Caco-2 (cell line): ENCODE measurements at regions not wholly inside any gene's neighbourhood (a gene's known extent, or its start where the extent isn't known, plus 50 kb on each side); places are given as distances from the start of the nearest gene placed in this dataset.

ENCODE experiments used
- BruUV-seq: library from RNA; stranded (reverse); fragments of 400-500 nt; replicated peaks from 2 replicates; lab custom pipeline; 2021; lab: Mats Ljungman, UMichigan
- CTCF ChIA-PET: fragments of 300-600 bp; sonication (Branson Sonifier 250); formaldehyde crosslinking; loops from one replicate; lab custom pipeline; 2022; ENCODE audit warnings: antibody characterized with exemption; lab: Charles Lee
- POLR2A ChIA-PET: fragments of 300-600 bp; sonication (Branson Sonifier 250); formaldehyde crosslinking; loops from one replicate; lab custom pipeline; 2022; ENCODE audit warnings: antibody characterized with exemption; lab: Charles Lee
- DNase-seq, 2 experiments: peaks; one replicate each; pipeline versions ENCODE4 v3.0.0 to v3.0.0-alpha.2; 2020 to 2022
- H3K27me3 ChIP-seq: replicated peaks from 2 replicates; pipeline ENCODE4 v1.6.0; 2011; ENCODE audit warnings: low read length; ENCODE audit not compliant: control insufficient read depth, insufficient read depth
- H3K36me3 ChIP-seq: 2 replicates; pipeline ENCODE4 v1.5.1; 2011; ENCODE audit warnings: low read length; ENCODE audit not compliant: control insufficient read depth, insufficient read depth
- H3K4me1 ChIP-seq: fragments of 250-450 bp; sonication (Bioruptor Pico); 2 replicates; pipeline ENCODE4 v1.5.1; 2020; ENCODE audit warnings: mild to moderate bottlenecking
- H3K4me3 ChIP-seq: 2 replicates; pipeline ENCODE4 v1.5.1; 2011; ENCODE audit warnings: low read depth, mild to moderate bottlenecking, control low read depth, low read length
- H3K9me3 ChIP-seq: fragments of 250-450 bp; sonication (Bioruptor Pico); 2 replicates; pipeline ENCODE4 v1.5.1; 2020; ENCODE audit warnings: mild to moderate bottlenecking, moderate library complexity
- H3K27ac Mint-ChIP-seq: one replicate; pipeline ENCODE4 v1.8.0; 2022; ENCODE audit warnings: mixed read lengths; ENCODE audit not compliant: unreplicated experiment
- H3K27me3 Mint-ChIP-seq: one replicate; pipeline ENCODE4 v1.8.0; 2022; ENCODE audit warnings: mixed read lengths; ENCODE audit not compliant: insufficient read depth, unreplicated experiment
- H3K36me3 Mint-ChIP-seq: one replicate; pipeline ENCODE4 v1.8.0; 2022; ENCODE audit warnings: mild to moderate bottlenecking, mixed read lengths; ENCODE audit not compliant: insufficient read depth, unreplicated experiment
- H3K4me1 Mint-ChIP-seq: one replicate; pipeline ENCODE4 v1.8.0; 2022; ENCODE audit warnings: low read depth, mixed read lengths; ENCODE audit not compliant: unreplicated experiment
- H3K4me3 Mint-ChIP-seq: one replicate; pipeline ENCODE4 v1.8.0; 2022; ENCODE audit warnings: mild to moderate bottlenecking, moderate library complexity, mixed read lengths; ENCODE audit not compliant: unreplicated experiment
- H3K9me3 Mint-ChIP-seq: one replicate; pipeline ENCODE4 v1.8.0; 2022; ENCODE audit warnings: mixed read lengths; ENCODE audit not compliant: unreplicated experiment
- intact Hi-C: fragments of 100-400 bp; cut with micrococcal nuclease; formaldehyde crosslinking; loops from one replicate; pipeline ENCODE4 v1.10.0; 2022; ENCODE audit not compliant: unreplicated experiment
- TF ChIP-seq, protein P1 (sequence below), 2 experiments: fragments of 200-600 bp in 1 of 2; IDR thresholded peaks; 1 replicate in 1 of 2; 2 replicates in 1 of 2; pipeline versions ENCODE4 v1.5.1 to v1.8.0; 2011 to 2022; ENCODE audit warnings: antibody characterized with exemption in 1 of 2, control low read depth in 1 of 2, inconsistent platforms in 1 of 2, low read depth in 1 of 2, low read length in 1 of 2, mild to moderate bottlenecking in 1 of 2, moderate library complexity in 1 of 2; ENCODE audit not compliant: insufficient read depth in 1 of 2, severe bottlenecking in 1 of 2, unreplicated experiment in 1 of 2

- DNase-seq: no peak
- peaks cover 10% of the 10 kb centered on the region; the same call in 1 of the 2 replicates for H3K9me3 ChIP-seq
- Mint-ChIP-seq H3K9me3 (no peaks in the 10 kb centered on the region), H3K27me3 (no peaks in the 10 kb centered on the region), H3K4me1 (no peaks in the 10 kb centered on the region), H3K4me3 (no peak overlapping the region), H3K27ac (no peak overlapping the region), H3K36me3 (no peaks in the 10 kb centered on the region)
- H3K36me3 ChIP-seq: no peaks in the 10 kb centered on the region
- TF ChIP-seq, protein P1, sequence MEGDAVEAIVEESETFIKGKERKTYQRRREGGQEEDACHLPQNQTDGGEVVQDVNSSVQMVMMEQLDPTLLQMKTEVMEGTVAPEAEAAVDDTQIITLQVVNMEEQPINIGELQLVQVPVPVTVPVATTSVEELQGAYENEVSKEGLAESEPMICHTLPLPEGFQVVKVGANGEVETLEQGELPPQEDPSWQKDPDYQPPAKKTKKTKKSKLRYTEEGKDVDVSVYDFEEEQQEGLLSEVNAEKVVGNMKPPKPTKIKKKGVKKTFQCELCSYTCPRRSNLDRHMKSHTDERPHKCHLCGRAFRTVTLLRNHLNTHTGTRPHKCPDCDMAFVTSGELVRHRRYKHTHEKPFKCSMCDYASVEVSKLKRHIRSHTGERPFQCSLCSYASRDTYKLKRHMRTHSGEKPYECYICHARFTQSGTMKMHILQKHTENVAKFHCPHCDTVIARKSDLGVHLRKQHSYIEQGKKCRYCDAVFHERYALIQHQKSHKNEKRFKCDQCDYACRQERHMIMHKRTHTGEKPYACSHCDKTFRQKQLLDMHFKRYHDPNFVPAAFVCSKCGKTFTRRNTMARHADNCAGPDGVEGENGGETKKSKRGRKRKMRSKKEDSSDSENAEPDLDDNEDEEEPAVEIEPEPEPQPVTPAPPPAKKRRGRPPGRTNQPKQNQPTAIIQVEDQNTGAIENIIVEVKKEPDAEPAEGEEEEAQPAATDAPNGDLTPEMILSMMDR (IDR thresholded peaks at IDR 0.05; ENCODE audit: insufficient read depth in 1 of 2, low read depth in 1 of 2, low read length in 1 of 2, severe bottlenecking in 1 of 2, unreplicated experiment in 1 of 2): no peak
- H3K4me1 ChIP-seq: no peaks in the 10 kb centered on the region
- intact Hi-C loops: no loop called here
- ChIA-PET CTCF (no interaction called here), POLR2A (no interaction called here)
- BruUV-seq: no TSS peak
- no peaks in the 10 kb centered on the region for H3K27me3 ChIP-seq
- H3K4me3 ChIP-seq: no peak overlapping the region
Observed at GRCh38 chrX:926070-926469, 286.4 kb downstream of the CRLF2 start.

DNA sequence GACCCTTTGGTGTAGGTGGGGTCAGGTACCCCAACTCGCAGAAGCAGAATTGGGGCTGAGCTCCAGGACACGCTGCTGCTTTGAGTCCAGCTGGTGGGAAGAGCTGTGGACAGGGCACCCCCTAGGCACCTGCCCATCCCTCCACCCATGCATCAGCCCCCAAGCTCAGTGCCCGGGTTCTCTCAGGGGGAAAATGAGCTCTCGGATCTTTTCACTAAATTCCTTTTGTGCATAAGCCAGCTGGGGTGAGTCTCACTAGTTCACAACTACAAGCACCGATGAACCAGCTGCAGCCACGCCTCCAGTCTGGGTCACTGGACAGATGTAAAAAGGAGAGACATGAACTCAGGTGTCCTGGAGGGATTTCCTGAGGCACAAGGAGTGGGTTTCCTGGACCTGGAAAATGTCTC is 286.8 kb downstream of the CRLF2 start:
- H3K9me3 ChIP-seq: peaks cover 10% of the 10 kb centered on the region; the same call in 1 of the 2 replicates
- no peak overlapping the region for H3K27ac Mint-ChIP-seq
- no peaks in the 10 kb centered on the region for H3K4me1 Mint-ChIP-seq
- TF ChIP-seq, protein P1 (IDR thresholded peaks at IDR 0.05; ENCODE audit: insufficient read depth in 1 of 2, low read depth in 1 of 2, low read length in 1 of 2, severe bottlenecking in 1 of 2, unreplicated experiment in 1 of 2): no peak
- H3K4me3 ChIP-seq: no peak overlapping the region
- H3K36me3 Mint-ChIP-seq: no peaks in the 10 kb centered on the region
- H3K4me3 Mint-ChIP-seq: no peak overlapping the region
- intact Hi-C loops: no loop called here
- DNase-seq: no peak
- H3K36me3 ChIP-seq: no peaks in the 10 kb centered on the region
- ChIA-PET POLR2A (no interaction called here), CTCF (no interaction called here)
- H3K4me1 ChIP-seq: no peaks in the 10 kb centered on the region
- no peaks in the 10 kb centered on the region for H3K9me3 Mint-ChIP-seq
- BruUV-seq: no TSS peak
- no peaks in the 10 kb centered on the region for H3K27me3 ChIP-seq
- H3K27me3 Mint-ChIP-seq: no peaks in the 10 kb centered on the region

DNA sequence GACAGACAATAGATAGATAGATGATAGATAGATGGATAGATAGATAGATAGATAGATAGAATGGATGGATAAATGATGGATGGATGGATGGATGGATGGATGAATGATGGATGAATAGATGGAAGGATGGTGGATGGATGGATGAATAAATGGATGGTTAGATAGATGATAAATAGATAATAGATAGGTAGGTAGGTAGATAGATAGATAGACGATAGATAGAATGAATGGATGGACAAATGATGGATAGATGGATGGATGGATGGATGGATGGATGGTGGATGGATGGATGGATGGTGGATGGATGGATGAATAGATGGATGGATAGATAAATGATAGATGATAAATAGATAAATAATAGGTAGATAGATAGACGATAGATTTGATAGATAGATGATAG is 287.4 kb downstream of the CRLF2 start:
- CTCF ChIA-PET: no interaction called here
- Mint-ChIP-seq H3K27ac (no peak overlapping the region), H3K27me3 (no peaks in the 10 kb centered on the region), H3K4me3 (no peak overlapping the region), H3K9me3 (no peaks in the 10 kb centered on the region), H3K36me3 (no peaks in the 10 kb centered on the region), H3K4me1 (no peaks in the 10 kb centered on the region)
- no peak overlapping the region for H3K4me3 ChIP-seq
- POLR2A ChIA-PET: no interaction called here
- DNase-seq: no peak
- H3K27me3 ChIP-seq: no peaks in the 10 kb centered on the region
- no peaks in the 10 kb centered on the region for H3K36me3 ChIP-seq
- intact Hi-C loops: no loop called here
- BruUV-seq: no TSS peak
- H3K9me3 ChIP-seq: peaks cover 10% of the 10 kb centered on the region; the same call in 1 of the 2 replicates
- TF ChIP-seq, protein P1 (IDR thresholded peaks at IDR 0.05; ENCODE audit: insufficient read depth in 1 of 2, low read depth in 1 of 2, low read length in 1 of 2, severe bottlenecking in 1 of 2, unreplicated experiment in 1 of 2): no peak
- H3K4me1 ChIP-seq: no peaks in the 10 kb centered on the region
